Activated B cell treated with CpG ODN at 0.5 μM for 24 hours (primary cell): ENCODE measurements at regions not wholly inside any gene's neighbourhood (a gene's known extent, or its start where the extent isn't known, plus 50 kb on each side); places are given as distances from the start of the nearest gene placed in this dataset.

ENCODE experiments used
- ATAC-seq: fragments of 200-7000 bp; cut with Tn5 transposase; one replicate; pipeline ENCODE4 v1.10.0; 2021; ENCODE audit warnings: low read depth, mild to moderate bottlenecking, moderate library complexity
- CTCF ChIA-PET: fragments of 350-600 bp; sonication (Branson Sonifier 250); formaldehyde crosslinking; loops from one replicate; lab custom pipeline; 2021; ENCODE audit warnings: antibody characterized with exemption; lab: Charles Lee
- POLR2A ChIA-PET: fragments of 350-600 bp; sonication (Branson Sonifier 250); formaldehyde crosslinking; loops from one replicate; lab custom pipeline; 2021; ENCODE audit warnings: antibody characterized with exemption; lab: Charles Lee
- DNase-seq: peaks from one replicate; pipeline ENCODE4 v3.0.0; 2022
- H3K27ac Mint-ChIP-seq: one replicate; pipeline ENCODE4 v1.8.0; 2020; ENCODE audit warnings: mixed read lengths
- H3K27me3 Mint-ChIP-seq: one replicate; pipeline ENCODE4 v1.8.0; 2021; ENCODE audit warnings: mixed read lengths
- H3K36me3 Mint-ChIP-seq: one replicate; pipeline ENCODE4 v1.8.0; 2021; ENCODE audit warnings: low read depth, mixed read lengths
- H3K4me1 Mint-ChIP-seq: one replicate; pipeline ENCODE4 v1.8.0; 2021; ENCODE audit warnings: mixed read lengths
- H3K4me3 Mint-ChIP-seq: one replicate; pipeline ENCODE4 v1.8.0; 2020; ENCODE audit warnings: mild to moderate bottlenecking, mixed read lengths
- H3K9me3 Mint-ChIP-seq: one replicate; pipeline ENCODE4 v1.8.0; 2020; ENCODE audit warnings: mixed read lengths
- intact Hi-C: fragments of 100-400 bp; cut with micrococcal nuclease; formaldehyde crosslinking; loops from one replicate; pipeline ENCODE4 v1.15.1; 2024
- TF ChIP-seq, protein P1 (sequence below): fragments of 200-600 bp; IDR thresholded peaks from one replicate; pipeline ENCODE4 v1.8.0; 2022; ENCODE audit warnings: antibody characterized with exemption, mild to moderate bottlenecking

GRCh38 chr4:184310881-184311709, 93.4 kb upstream of the ENPP6 start:
- Mint-ChIP-seq H3K4me3 (peak overlapping the region; percentile 3), H3K27ac (peak overlapping the region; percentile 61)
- intact Hi-C loops = loop anchor here (1.0 kb wide), 2 partner anchors 47 to 227 kb away; no protein-coding TSS in a partner anchor

GRCh38 chr4:184310171-184310567, 92.5 kb upstream of the ENPP6 start:
- ChIA-PET POLR2A (interaction anchor here (0.7 to 12.6 kb wide), 11 partner anchors 8 to 227 kb away, joined by 3 to 211 read pairs (median 4); no protein-coding TSS in a partner anchor), CTCF (interaction anchor here (0.7 to 5.2 kb wide), 10 partner anchors 12 to 308 kb away, joined by 3 to 30 read pairs (median 4); no protein-coding TSS in a partner anchor)
- no peaks in the 10 kb centered on the region for H3K36me3 Mint-ChIP-seq
- no peak overlapping the region for H3K4me3 Mint-ChIP-seq
- DNase-seq (no peak), ATAC-seq (peak; percentile 23)
- H3K4me1 Mint-ChIP-seq = peaks cover 61% of the 10 kb centered on the region
- no peaks in the 10 kb centered on the region for H3K9me3 Mint-ChIP-seq
- TF ChIP-seq, protein P1, sequence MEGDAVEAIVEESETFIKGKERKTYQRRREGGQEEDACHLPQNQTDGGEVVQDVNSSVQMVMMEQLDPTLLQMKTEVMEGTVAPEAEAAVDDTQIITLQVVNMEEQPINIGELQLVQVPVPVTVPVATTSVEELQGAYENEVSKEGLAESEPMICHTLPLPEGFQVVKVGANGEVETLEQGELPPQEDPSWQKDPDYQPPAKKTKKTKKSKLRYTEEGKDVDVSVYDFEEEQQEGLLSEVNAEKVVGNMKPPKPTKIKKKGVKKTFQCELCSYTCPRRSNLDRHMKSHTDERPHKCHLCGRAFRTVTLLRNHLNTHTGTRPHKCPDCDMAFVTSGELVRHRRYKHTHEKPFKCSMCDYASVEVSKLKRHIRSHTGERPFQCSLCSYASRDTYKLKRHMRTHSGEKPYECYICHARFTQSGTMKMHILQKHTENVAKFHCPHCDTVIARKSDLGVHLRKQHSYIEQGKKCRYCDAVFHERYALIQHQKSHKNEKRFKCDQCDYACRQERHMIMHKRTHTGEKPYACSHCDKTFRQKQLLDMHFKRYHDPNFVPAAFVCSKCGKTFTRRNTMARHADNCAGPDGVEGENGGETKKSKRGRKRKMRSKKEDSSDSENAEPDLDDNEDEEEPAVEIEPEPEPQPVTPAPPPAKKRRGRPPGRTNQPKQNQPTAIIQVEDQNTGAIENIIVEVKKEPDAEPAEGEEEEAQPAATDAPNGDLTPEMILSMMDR = no peak
- intact Hi-C loops = loop anchor here (1.0 kb wide), 2 partner anchors 46 to 228 kb away; no protein-coding TSS in a partner anchor
- no peaks in the 10 kb centered on the region for H3K27me3 Mint-ChIP-seq
- peak overlapping the region; percentile 51 for H3K27ac Mint-ChIP-seq

More at GRCh38 chr4:184310881-184311709, 93.4 kb upstream of the ENPP6 start:
- POLR2A ChIA-PET = interaction anchor here (0.8 to 12.6 kb wide), 16 partner anchors 9 to 337 kb away, joined by 3 to 211 read pairs (median 4); partner anchors contain the start of gene IRF2
- DNase-seq (no peak), ATAC-seq (no peak)
- TF ChIP-seq, protein P1 = no peak
- H3K36me3 Mint-ChIP-seq = no peaks in the 10 kb centered on the region
- CTCF ChIA-PET = interaction anchor here (0.6 to 5.2 kb wide), 14 partner anchors 9 to 308 kb away, joined by 3 to 30 read pairs (median 4); no protein-coding TSS in a partner anchor
- no peaks in the 10 kb centered on the region for H3K9me3 Mint-ChIP-seq
- no peaks in the 10 kb centered on the region for H3K27me3 Mint-ChIP-seq
- peaks cover 70% of the 10 kb centered on the region for H3K4me1 Mint-ChIP-seq

DNA sequence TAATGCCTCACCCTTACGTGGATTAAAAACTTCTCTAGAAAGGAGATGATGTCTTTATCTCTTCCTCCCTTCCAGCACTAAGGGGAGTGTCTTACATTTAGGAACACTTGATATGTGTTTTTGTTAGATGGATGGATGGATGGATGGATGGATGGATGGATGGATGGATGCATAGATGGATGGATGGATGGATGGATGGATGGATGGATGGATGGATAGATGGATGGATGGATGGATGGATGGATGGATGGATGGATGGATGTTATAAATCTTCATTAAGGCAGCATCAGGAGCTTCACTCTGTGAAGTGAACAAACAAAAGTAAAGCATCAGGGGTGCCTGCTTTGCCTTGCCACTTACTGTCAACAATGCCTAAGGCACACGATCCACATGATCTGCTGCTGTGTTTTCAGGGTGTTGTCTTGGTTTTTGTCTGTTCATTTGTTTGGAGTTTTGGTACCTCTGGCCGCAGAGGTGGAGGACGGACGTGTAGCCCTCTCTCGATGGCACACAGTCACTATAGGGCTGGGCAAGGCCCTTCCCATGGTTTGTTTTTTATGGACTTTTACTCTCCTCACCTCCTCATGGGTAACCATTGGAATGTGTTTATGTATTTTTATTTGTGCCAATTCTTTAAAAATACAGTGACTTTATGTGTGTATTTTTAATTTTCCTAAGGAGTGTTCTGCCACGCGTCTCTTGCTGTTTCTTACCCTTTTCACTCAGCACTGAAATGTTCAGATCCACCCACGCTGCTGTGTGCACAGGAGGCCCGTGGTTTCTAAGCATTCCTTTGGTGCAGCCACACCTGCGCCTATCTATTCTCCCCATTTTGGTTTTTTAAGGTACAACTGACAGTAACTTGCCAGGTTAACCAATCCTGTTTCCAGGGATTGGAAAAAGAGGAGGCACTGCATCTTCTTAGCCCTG, 91.8 kb upstream of the ENPP6 start:
- ChIA-PET CTCF (interaction anchor here (0.6 to 5.2 kb wide), 11 partner anchors 11 to 309 kb away, joined by 3 to 30 read pairs (median 4); no protein-coding TSS in a partner anchor), POLR2A (interaction anchor here (0.7 to 12.6 kb wide), 10 partner anchors 9 to 362 kb away, joined by 3 to 211 read pairs (median 4); no protein-coding TSS in a partner anchor)
- intact Hi-C loops = loop anchor here (1.0 kb wide), 2 partner anchors 45 to 229 kb away; no protein-coding TSS in a partner anchor
- ATAC-seq = no peak
- DNase-seq = no peak
- H3K36me3 Mint-ChIP-seq = peaks cover 2% of the 10 kb centered on the region
- H3K9me3 Mint-ChIP-seq = peaks cover 2% of the 10 kb centered on the region
- TF ChIP-seq, protein P1 = no peak
- H3K4me1 Mint-ChIP-seq = peaks cover 55% of the 10 kb centered on the region
- H3K27ac Mint-ChIP-seq = peak overlapping the region; percentile 1
- no peaks in the 10 kb centered on the region for H3K27me3 Mint-ChIP-seq
- no peak overlapping the region for H3K4me3 Mint-ChIP-seq

DNA sequence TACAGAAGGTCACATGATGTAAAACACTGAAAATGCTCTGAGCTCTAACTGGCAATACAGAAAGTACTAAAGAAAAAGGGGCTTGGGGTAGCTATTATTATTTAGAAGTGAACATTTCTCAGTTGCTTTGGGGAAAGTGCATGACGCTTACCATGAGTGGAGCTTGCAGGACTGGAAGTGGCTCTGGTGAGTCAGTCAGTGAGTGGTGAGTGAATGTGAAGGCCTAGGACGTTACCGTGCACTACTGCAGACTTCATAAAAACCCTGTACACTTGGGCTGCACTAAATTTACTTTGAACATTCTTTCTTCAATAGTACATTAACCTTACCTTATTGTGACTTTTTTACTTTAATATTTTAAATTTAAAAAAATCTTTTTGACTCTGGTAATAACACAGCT, 89.3 kb upstream of the ENPP6 start:
- no peak overlapping the region for H3K4me3 Mint-ChIP-seq
- H3K27ac Mint-ChIP-seq = no peak overlapping the region
- TF ChIP-seq, protein P1 = no peak
- intact Hi-C loops = no loop called here
- CTCF ChIA-PET = interaction anchor here (0.8 to 5.2 kb wide), 3 partner anchors 19 to 42 kb away, joined by 3 to 30 read pairs (median 3); no protein-coding TSS in a partner anchor
- POLR2A ChIA-PET = interaction anchor here (0.7 to 2.0 kb wide), 6 partner anchors 21 to 230 kb away, joined by 3 to 6 read pairs (median 4); no protein-coding TSS in a partner anchor
- no peak for DNase-seq
- H3K36me3 Mint-ChIP-seq = peaks cover 5% of the 10 kb centered on the region
- H3K9me3 Mint-ChIP-seq = peaks cover 10% of the 10 kb centered on the region
- ATAC-seq = no peak
- no peaks in the 10 kb centered on the region for H3K27me3 Mint-ChIP-seq
- peaks cover 29% of the 10 kb centered on the region for H3K4me1 Mint-ChIP-seq
